K562 (cell line): ENCODE measurements at regions not wholly inside any gene's neighbourhood (a gene's known extent, or its start where the extent isn't known, plus 50 kb on each side); places are given as distances from the start of the nearest gene placed in this dataset.

Experiments
- ATAC-seq: fragments of 200-7000 bp; cut with Tn5 transposase; 3 replicates; pipeline ENCODE4 v1.9.1; 2020; ENCODE audit warnings: moderate library complexity
- BruUV-seq: library from RNA; stranded (reverse); fragments of 400-500 nt; replicated peaks from 2 replicates; lab custom pipeline; 2021; lab: Mats Ljungman, UMichigan
- CTCF ChIA-PET: fragments of 300-600 bp; formaldehyde crosslinking; extraction: SDS; loops from one replicate; lab custom pipeline; 2021; ENCODE audit warnings: low intra/inter-chr PET ratio; lab: Yijun Ruan, JAX
- POLR2A ChIA-PET: fragments of 300-600, 350-650 bp; sonication (Branson Sonifier 250); formaldehyde crosslinking; extraction: SDS; loops from one replicate; lab custom pipeline; 2021; ENCODE audit warnings: antibody characterized with exemption, inconsistent platforms; lab: Yijun Ruan, JAX
- DNase-seq, 4 experiments: peaks; one replicate each; pipeline versions ENCODE4 v3.0.0 to v3.0.0-alpha.2; 2011 to 2018; ENCODE audit warnings: low spot score in 3 of 4, mixed read lengths in 3 of 4; ENCODE audit errors: extremely low read depth in 1 of 4
- FAIRE-seq: peaks from 2 replicates; lab custom pipeline; 2011; peaks lifted over from hg19 to GRCh38; lab: Jason Lieb, UNC
- H2AFZ ChIP-seq: 2 replicates; pipeline ENCODE4 v1.6.0; 2011; ENCODE audit warnings: low read depth, low read length, control low read depth, inconsistent platforms
- H3K27ac ChIP-seq: fragments of 200-600 bp; 3 replicates; pipeline ENCODE4 v1.8.0; 2011; ENCODE audit warnings: low read depth, mild to moderate bottlenecking, control low read depth, inconsistent platforms, low read length, moderate library complexity, mixed read lengths; ENCODE audit errors: extremely low read depth
- H3K27me3 ChIP-seq, 2 experiments: fragments of 300-600 bp in 1 of 2; 2 replicates in 1 of 2; 3 replicates in 1 of 2; pipeline versions ENCODE4 v1.6.0 to v1.8.0; 2011; ENCODE audit warnings: inconsistent platforms in 2 of 2, low read length in 2 of 2, mild to moderate bottlenecking in 1 of 2, mixed read lengths in 1 of 2, moderate library complexity in 1 of 2; ENCODE audit not compliant: control insufficient read depth in 2 of 2, insufficient read depth in 2 of 2
- H3K36me3 ChIP-seq: fragments of 300-600 bp; 3 replicates; pipeline ENCODE4 v1.8.0; 2011; ENCODE audit warnings: mild to moderate bottlenecking, low read length, inconsistent platforms; ENCODE audit not compliant: control insufficient read depth, insufficient read depth
- H3K4me1 ChIP-seq, 2 experiments: fragments of 200-600 bp in 1 of 2; replicated peaks in 1 of 2; 2 replicates in 1 of 2; 3 replicates in 1 of 2; pipeline versions ENCODE4 v1.5.1 to v1.8.0; 2011; ENCODE audit warnings: inconsistent platforms in 2 of 2, low read length in 2 of 2, mild to moderate bottlenecking in 1 of 2, mixed read lengths in 1 of 2, moderate library complexity in 1 of 2; ENCODE audit not compliant: control insufficient read depth in 2 of 2, insufficient read depth in 2 of 2
- H3K4me2 ChIP-seq: 2 replicates; pipeline ENCODE4 v1.6.1; 2011; ENCODE audit warnings: low read length, control low read depth, inconsistent platforms, mixed read lengths; ENCODE audit not compliant: insufficient read depth
- H3K4me3 ChIP-seq: fragments of 200-600 bp; sonication (generic), shearing (Covaris generic); 2 replicates; pipeline ENCODE4 v1.5.1; 2016; ENCODE audit warnings: control low read depth, inconsistent platforms
- H3K79me2 ChIP-seq: fragments of 200-600 bp; 3 replicates; pipeline ENCODE4 v1.8.0; 2011; ENCODE audit warnings: low read length, inconsistent platforms; ENCODE audit not compliant: control insufficient read depth, insufficient read depth
- H3K9ac ChIP-seq, 2 experiments: 2 replicates each; pipeline versions ENCODE4 v1.6.0 to v1.6.1; 2011; ENCODE audit warnings: low read depth in 2 of 2, low read length in 2 of 2, control low read depth in 1 of 2, inconsistent platforms in 1 of 2, mild to moderate bottlenecking in 1 of 2, mixed read lengths in 1 of 2; ENCODE audit not compliant: insufficient read depth in 1 of 2
- H3K9me1 ChIP-seq: one replicate; pipeline ENCODE4 v1.6.0; 2011; ENCODE audit warnings: inconsistent platforms, mild to moderate bottlenecking, low read length, moderate library complexity; ENCODE audit not compliant: control insufficient read depth, insufficient read depth
- H3K9me3 ChIP-seq: replicated peaks from 2 replicates; pipeline ENCODE4 v1.5.1; 2011; ENCODE audit warnings: low read depth, low read length, inconsistent platforms; ENCODE audit not compliant: control insufficient read depth, insufficient read depth
- H4K20me1 ChIP-seq: replicated peaks from 2 replicates; pipeline ENCODE4 v1.6.1; 2011; ENCODE audit warnings: low read length, inconsistent platforms, mixed read lengths; ENCODE audit not compliant: control insufficient read depth, insufficient read depth
- CCNT2 ChIP-seq: IDR thresholded peaks from 2 replicates; pipeline ENCODE4 v1.6.1; 2011; ENCODE audit warnings: borderline replicate concordance, low read depth, mild to moderate bottlenecking, moderate library complexity, mixed read lengths, low read length; ENCODE audit not compliant: insufficient read length; ENCODE audit errors: extremely low read depth
- GATA2 ChIP-seq: sonication (generic); formaldehyde crosslinking; IDR thresholded peaks from 2 replicates; pipeline ENCODE4 v1.4.0; 2020; ENCODE audit warnings: mild to moderate bottlenecking, missing genetic modification reagents
- MYC ChIP-seq, 2 experiments: fragments of 250-450 bp in 1 of 2; sonication (Bioruptor Pico) in 1 of 2; IDR thresholded peaks; 2 replicates each; pipeline versions ENCODE4 v1.5.1 to v1.6.1; 2012 to 2021; ENCODE audit warnings: low read depth in 2 of 2, borderline replicate concordance in 1 of 2, improper control_type of control experiment in 1 of 2, low read length in 1 of 2, mild to moderate bottlenecking in 1 of 2, moderate library complexity in 1 of 2
- NRF1 ChIP-seq, 2 experiments: fragments of 450-650 bp; IDR thresholded peaks in 1 of 2; conservative IDR thresholded peaks in 1 of 2; 2 replicates each; pipeline ENCODE4 v1.6.1; 2014; ENCODE audit warnings: mild to moderate bottlenecking in 2 of 2
- POLR2G ChIP-seq: fragments of 200-400 bp; formaldehyde crosslinking; IDR thresholded peaks from 2 replicates; pipeline ENCODE4 v1.6.1; 2017; ENCODE audit warnings: low read depth, mild to moderate bottlenecking, antibody characterized with exemption, low read length, moderate library complexity
- XRCC5 ChIP-seq: fragments of 200-400 bp; formaldehyde crosslinking; IDR thresholded peaks from 2 replicates; pipeline ENCODE4 v1.6.1; 2017; ENCODE audit warnings: low read depth, mild to moderate bottlenecking, low read length
- WGBS: fragments of 100-300 bp; shearing (Covaris generic); methylation state at CpG from one replicate; pipeline ENCODE4 v1.1.6; 2016; ENCODE audit warnings: low coverage, mixed read lengths; ENCODE audit not compliant: insufficient coverage; ENCODE audit errors: missing lambda C conversion rate; 5-methylcytosine and 5-hydroxymethylcytosine counted together
- in situ Hi-C: fragments of 300-500 bp; cut with MboI; formaldehyde crosslinking; loops from 4 replicates; pipeline ENCODE4 v1.15.0; 2018; ENCODE audit warnings: inconsistent platforms, mixed read lengths
- intact Hi-C: fragments of 100-400 bp; cut with micrococcal nuclease; formaldehyde crosslinking; loops from 2 replicates; pipeline ENCODE4 v1.14.2; 2022
- TF ChIP-seq, protein P1 (sequence below), 3 experiments: IDR thresholded peaks in 2 of 3; conservative IDR thresholded peaks in 1 of 3; 2 replicates each; pipeline ENCODE4 v1.5.1; 2011 to 2012; ENCODE audit warnings: low read length in 3 of 3, mild to moderate bottlenecking in 3 of 3, control low read depth in 2 of 3, improper control_type of control experiment in 1 of 3, inconsistent platforms in 1 of 3, low read depth in 1 of 3, mixed read lengths in 1 of 3, moderate library complexity in 1 of 3; ENCODE audit not compliant: insufficient read depth in 2 of 3
- TF ChIP-seq, protein P2 (sequence below), 2 experiments: fragments of 450-650 bp; formaldehyde crosslinking in 1 of 2; IDR thresholded peaks; 2 replicates each; pipeline versions ENCODE4 v1.4.0 to v1.6.1; 2014 to 2020; ENCODE audit warnings: mild to moderate bottlenecking in 2 of 2, borderline replicate concordance in 1 of 2, low read depth in 1 of 2

DNA sequence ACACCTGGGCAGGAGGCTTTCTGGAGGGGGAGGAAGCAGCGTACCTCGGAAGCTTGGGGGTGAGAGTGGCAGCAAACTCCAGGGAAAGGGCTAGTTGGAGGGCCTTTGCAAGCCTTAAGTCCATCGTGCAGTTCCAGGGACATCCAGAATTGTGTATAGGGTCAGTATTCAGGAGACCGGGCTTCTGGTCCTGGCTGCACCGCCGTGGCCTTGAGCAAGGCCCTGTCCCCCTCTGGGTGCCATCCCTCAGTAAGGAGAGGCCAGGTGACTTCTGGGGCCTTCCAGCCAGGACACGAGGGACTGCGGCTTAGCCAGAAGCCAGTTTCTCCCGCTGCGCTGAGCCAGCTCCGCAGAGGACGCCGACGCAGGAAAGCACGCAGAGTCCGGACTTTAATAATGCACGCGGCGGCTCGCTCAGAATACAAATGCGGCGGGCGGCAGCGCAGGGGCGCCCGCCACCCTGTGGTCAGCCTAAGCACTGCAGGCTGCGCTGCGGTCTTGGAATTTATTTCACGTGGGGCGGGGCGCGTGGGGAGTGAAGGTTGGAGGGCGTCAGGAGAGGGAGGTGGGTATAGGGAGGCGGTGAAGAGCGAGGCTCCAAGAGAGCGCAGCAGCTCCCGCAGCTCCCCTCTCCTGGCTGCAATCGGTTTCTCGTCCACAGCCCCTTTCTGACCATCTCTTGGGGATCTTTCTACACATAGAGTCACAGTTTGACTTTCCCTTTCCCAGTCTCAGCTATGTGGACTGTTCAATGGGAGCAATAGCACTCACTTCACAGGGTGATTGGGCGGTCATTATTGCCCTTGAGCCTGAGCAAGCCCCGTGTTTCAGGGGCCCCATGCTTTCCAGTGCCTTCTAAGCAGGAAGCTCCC lies 94.1 kb upstream of the GPR50 start:
- no TSS peak for BruUV-seq
- peak; percentile 18 for TF ChIP-seq CCNT2
- TF ChIP-seq MYC (IDR thresholded peaks at IDR 0.05; ENCODE audit: low read depth, low read length), result peak; percentile 52
- TF ChIP-seq MYC (CRISPR knock-in tag; IDR thresholded peaks at IDR 0.05; ENCODE audit: borderline replicate concordance, low read depth), result no peak
- TF ChIP-seq GATA2 (CRISPR knock-in tag), result no peak
- peak; percentile 63; the same call in 1 of the 2 replicates for TF ChIP-seq XRCC5
- TF ChIP-seq, protein P1, sequence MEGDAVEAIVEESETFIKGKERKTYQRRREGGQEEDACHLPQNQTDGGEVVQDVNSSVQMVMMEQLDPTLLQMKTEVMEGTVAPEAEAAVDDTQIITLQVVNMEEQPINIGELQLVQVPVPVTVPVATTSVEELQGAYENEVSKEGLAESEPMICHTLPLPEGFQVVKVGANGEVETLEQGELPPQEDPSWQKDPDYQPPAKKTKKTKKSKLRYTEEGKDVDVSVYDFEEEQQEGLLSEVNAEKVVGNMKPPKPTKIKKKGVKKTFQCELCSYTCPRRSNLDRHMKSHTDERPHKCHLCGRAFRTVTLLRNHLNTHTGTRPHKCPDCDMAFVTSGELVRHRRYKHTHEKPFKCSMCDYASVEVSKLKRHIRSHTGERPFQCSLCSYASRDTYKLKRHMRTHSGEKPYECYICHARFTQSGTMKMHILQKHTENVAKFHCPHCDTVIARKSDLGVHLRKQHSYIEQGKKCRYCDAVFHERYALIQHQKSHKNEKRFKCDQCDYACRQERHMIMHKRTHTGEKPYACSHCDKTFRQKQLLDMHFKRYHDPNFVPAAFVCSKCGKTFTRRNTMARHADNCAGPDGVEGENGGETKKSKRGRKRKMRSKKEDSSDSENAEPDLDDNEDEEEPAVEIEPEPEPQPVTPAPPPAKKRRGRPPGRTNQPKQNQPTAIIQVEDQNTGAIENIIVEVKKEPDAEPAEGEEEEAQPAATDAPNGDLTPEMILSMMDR (IDR thresholded peaks at IDR 0.05 in 2 of 3, conservative IDR thresholded peaks at IDR 0.05 in 1 of 3; ENCODE audit: insufficient read depth in 2 of 3, low read depth in 1 of 3, low read length in 3 of 3), result peak; percentile 85 to 91 (median 88)
- peak; percentile 71 to 80 for TF ChIP-seq NRF1 (conservative IDR thresholded peaks at IDR 0.05 in 1 of 2, IDR thresholded peaks at IDR 0.05 in 1 of 2)
- TF ChIP-seq POLR2G, result peak; percentile 40; the same call in 1 of the 2 replicates
- TF ChIP-seq, protein P2, sequence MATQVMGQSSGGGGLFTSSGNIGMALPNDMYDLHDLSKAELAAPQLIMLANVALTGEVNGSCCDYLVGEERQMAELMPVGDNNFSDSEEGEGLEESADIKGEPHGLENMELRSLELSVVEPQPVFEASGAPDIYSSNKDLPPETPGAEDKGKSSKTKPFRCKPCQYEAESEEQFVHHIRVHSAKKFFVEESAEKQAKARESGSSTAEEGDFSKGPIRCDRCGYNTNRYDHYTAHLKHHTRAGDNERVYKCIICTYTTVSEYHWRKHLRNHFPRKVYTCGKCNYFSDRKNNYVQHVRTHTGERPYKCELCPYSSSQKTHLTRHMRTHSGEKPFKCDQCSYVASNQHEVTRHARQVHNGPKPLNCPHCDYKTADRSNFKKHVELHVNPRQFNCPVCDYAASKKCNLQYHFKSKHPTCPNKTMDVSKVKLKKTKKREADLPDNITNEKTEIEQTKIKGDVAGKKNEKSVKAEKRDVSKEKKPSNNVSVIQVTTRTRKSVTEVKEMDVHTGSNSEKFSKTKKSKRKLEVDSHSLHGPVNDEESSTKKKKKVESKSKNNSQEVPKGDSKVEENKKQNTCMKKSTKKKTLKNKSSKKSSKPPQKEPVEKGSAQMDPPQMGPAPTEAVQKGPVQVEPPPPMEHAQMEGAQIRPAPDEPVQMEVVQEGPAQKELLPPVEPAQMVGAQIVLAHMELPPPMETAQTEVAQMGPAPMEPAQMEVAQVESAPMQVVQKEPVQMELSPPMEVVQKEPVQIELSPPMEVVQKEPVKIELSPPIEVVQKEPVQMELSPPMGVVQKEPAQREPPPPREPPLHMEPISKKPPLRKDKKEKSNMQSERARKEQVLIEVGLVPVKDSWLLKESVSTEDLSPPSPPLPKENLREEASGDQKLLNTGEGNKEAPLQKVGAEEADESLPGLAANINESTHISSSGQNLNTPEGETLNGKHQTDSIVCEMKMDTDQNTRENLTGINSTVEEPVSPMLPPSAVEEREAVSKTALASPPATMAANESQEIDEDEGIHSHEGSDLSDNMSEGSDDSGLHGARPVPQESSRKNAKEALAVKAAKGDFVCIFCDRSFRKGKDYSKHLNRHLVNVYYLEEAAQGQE (IDR thresholded peaks at IDR 0.05; ENCODE audit: borderline replicate concordance), result peak; percentile 75
- TF ChIP-seq, protein P2 (CRISPR knock-in tag; IDR thresholded peaks at IDR 0.05; ENCODE audit: low read depth), result no peak

More for the DNA sequence above, 94.1 kb upstream of the GPR50 start:
- ATAC-seq, result peak; percentile 98
- in situ Hi-C loops, result loop anchor here (10.0 kb wide), 1 partner anchor 308 kb away; no protein-coding TSS in a partner anchor
- peak overlapping the region; percentile 62; the same call in 1 of the 2 replicates for H3K4me2 ChIP-seq
- intact Hi-C loops, result loop anchor here (1.0 kb wide), 2 partner anchors 310 to 315 kb away; no protein-coding TSS in a partner anchor
- no peaks in the 10 kb centered on the region for H3K9me3 ChIP-seq
- H3K9me1 ChIP-seq, result no peaks in the 10 kb centered on the region
- H2AFZ ChIP-seq, result peak overlapping the region; percentile 93
- FAIRE-seq, result no peak
- WGBS, result 11% methylated on average over 24 of the region's 41 CpGs
- H3K4me1 ChIP-seq, result peaks cover 0 to 7% of the 10 kb centered on the region in 2 experiments; a peak in 2 of 5 replicates
- no peaks in the 10 kb centered on the region for H3K79me2 ChIP-seq
- no peaks in the 10 kb centered on the region for H4K20me1 ChIP-seq
- no peak overlapping the region for H3K27ac ChIP-seq
- peak; percentile 70 to 73 (median 71) for DNase-seq
- no peak overlapping the region for H3K4me3 ChIP-seq
- peak overlapping the region; percentile 39 to 91; a peak in 3 of 4 replicates for H3K9ac ChIP-seq
- CTCF ChIA-PET, result interaction anchor here (0.6 to 2.6 kb wide), 3 partner anchors 91 to 310 kb away, joined by 4 to 17 read pairs (median 6); no protein-coding TSS in a partner anchor
- POLR2A ChIA-PET, result interaction anchor here (0.6 to 1.2 kb wide), 3 partner anchors 300 to 406 kb away, joined by 3 read pairs; no protein-coding TSS in a partner anchor
- no peaks in the 10 kb centered on the region for H3K36me3 ChIP-seq
- peaks cover 0 to 12% of the 10 kb centered on the region in 2 experiments; a peak in 3 of 5 replicates for H3K27me3 ChIP-seq
